ENCODE measurements at regions not wholly inside any gene's neighbourhood (a gene's known extent, or its start where the extent isn't known, plus 50 kb on each side); places are given as distances from the start of the nearest gene placed in this dataset.

DNA sequence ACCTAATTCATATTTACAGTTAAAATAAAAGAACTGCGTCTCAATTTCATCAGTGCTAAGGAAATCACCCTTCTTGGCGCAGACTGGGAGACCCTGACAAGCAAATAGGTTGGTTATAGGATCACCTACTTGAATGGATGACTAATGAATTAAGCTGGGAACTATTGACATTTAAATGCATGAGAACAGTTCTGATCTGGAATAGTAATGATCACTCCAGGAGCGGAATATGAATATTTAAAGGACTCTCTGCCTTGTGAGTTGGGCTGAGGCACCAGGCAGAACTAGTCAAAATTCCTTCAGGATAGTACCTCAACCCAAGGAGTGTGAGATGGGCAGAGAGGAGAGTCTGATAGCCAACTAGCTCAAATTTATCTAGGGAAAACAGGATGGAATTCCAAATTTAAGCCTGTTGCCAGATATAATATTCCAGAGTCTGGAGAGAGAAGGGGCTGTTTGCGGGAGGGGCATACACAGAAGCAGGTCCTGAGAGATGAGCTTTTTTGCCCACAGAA is 364.4 kb downstream of the CSNK1G3 start:
- TF ChIP-seq, protein P1, sequence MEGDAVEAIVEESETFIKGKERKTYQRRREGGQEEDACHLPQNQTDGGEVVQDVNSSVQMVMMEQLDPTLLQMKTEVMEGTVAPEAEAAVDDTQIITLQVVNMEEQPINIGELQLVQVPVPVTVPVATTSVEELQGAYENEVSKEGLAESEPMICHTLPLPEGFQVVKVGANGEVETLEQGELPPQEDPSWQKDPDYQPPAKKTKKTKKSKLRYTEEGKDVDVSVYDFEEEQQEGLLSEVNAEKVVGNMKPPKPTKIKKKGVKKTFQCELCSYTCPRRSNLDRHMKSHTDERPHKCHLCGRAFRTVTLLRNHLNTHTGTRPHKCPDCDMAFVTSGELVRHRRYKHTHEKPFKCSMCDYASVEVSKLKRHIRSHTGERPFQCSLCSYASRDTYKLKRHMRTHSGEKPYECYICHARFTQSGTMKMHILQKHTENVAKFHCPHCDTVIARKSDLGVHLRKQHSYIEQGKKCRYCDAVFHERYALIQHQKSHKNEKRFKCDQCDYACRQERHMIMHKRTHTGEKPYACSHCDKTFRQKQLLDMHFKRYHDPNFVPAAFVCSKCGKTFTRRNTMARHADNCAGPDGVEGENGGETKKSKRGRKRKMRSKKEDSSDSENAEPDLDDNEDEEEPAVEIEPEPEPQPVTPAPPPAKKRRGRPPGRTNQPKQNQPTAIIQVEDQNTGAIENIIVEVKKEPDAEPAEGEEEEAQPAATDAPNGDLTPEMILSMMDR (conservative IDR thresholded peaks at IDR 0.05): no peak
- H3K18ac ChIP-seq (ENCODE audit: insufficient read length, low read depth, low read length): no peak overlapping the region
- H3K56ac ChIP-seq (ENCODE audit: insufficient read length, low read depth, low read length): no peak overlapping the region
- H2BK15ac ChIP-seq (ENCODE audit: low read depth, low read length): no peak overlapping the region
- H3K27me3 ChIP-seq (ENCODE audit: insufficient read depth, low read length): no peaks in the 10 kb centered on the region; the same call in 1 of the 2 replicates
- H3K27ac ChIP-seq (ENCODE audit: insufficient read length, low read depth, low read length): peak overlapping the region; percentile 92
- peak overlapping the region; percentile 60 for H3K4me2 ChIP-seq (ENCODE audit: insufficient read depth, insufficient read length, low read length)
- no peak overlapping the region for H2AFZ ChIP-seq (ENCODE audit: low read length)
- peaks cover 3% of the 10 kb centered on the region for H3K23me2 ChIP-seq (ENCODE audit: insufficient read length, low read depth, low read length, poor library complexity, severe bottlenecking)
- peak; percentile 36 for DNase-seq
- H3K27ac Mint-ChIP-seq: peak overlapping the region; percentile 95 to 100 (median 97)
- peaks cover 0 to 6% (median 1%) of the 10 kb centered on the region in 3 experiments; a peak in 2 of 7 replicates for H3K36me3 Mint-ChIP-seq (ENCODE audit: insufficient read depth in 1 of 3, low read depth in 3 of 3)
- no peaks in the 10 kb centered on the region; a peak in 1 of 5 replicates for H3K9me3 Mint-ChIP-seq
- H2BK120ac ChIP-seq (ENCODE audit: low read depth, low read length, poor library complexity, severe bottlenecking): no peak overlapping the region
- H3K23ac ChIP-seq (ENCODE audit: insufficient read length, low read depth, low read length): no peak overlapping the region
- WGBS (ENCODE audit: extremely low coverage, insufficient read length, low lambda C conversion rate): no CpG with 5 or more reads among the region's 4 CpGs
- no peak overlapping the region for H4K5ac ChIP-seq (ENCODE audit: insufficient read length, low read depth, low read length)
- no peaks in the 10 kb centered on the region for H3K9me3 ChIP-seq (ENCODE audit: control insufficient read depth, low read depth, low read length)
- H2BK20ac ChIP-seq (ENCODE audit: low read depth, low read length, poor library complexity, severe bottlenecking): no peak overlapping the region
- no peaks in the 10 kb centered on the region for H3K79me2 ChIP-seq (ENCODE audit: insufficient read depth, low read length)
- H3K4me3 Mint-ChIP-seq: peak overlapping the region; percentile 42 to 71
- peaks cover 59 to 63% of the 10 kb centered on the region in 2 experiments for H3K4me1 Mint-ChIP-seq
- H2BK12ac ChIP-seq (ENCODE audit: insufficient read length, low read depth, low read length): no peak overlapping the region
- no peak overlapping the region for H2BK5ac ChIP-seq (ENCODE audit: insufficient read length, low read length)
- H3K27me3 Mint-ChIP-seq (ENCODE audit: low read depth): no peaks in the 10 kb centered on the region
- H3K9ac ChIP-seq (ENCODE audit: extremely low read depth, insufficient read length, low read length): no peak overlapping the region
- no peak overlapping the region for H4K91ac ChIP-seq (ENCODE audit: insufficient read length, low read depth, low read length)
- peaks cover 15% of the 10 kb centered on the region for H3K4me1 ChIP-seq (ENCODE audit: insufficient read depth, low read length)
- no peak overlapping the region for H3K4ac ChIP-seq (ENCODE audit: low read depth, low read length)
- no peaks in the 10 kb centered on the region for H4K20me1 ChIP-seq (ENCODE audit: control insufficient read depth, insufficient read depth, insufficient read length)
- H3T11ph ChIP-seq (ENCODE audit: low read length): no peak overlapping the region
- H2AK5ac ChIP-seq (ENCODE audit: insufficient read length, low read length): no peak overlapping the region
- no peak overlapping the region for H4K8ac ChIP-seq (replicated peaks; ENCODE audit: insufficient read length, low read depth, low read length)
- no peak overlapping the region for H3K14ac ChIP-seq (ENCODE audit: insufficient read depth, low read length)
- no peaks in the 10 kb centered on the region for H3K79me1 ChIP-seq (ENCODE audit: insufficient read depth, low read depth, low read length, poor library complexity, severe bottlenecking)
